Upper lobe of left lung (tissue), 6 donors: ENCODE measurements at regions not wholly inside any gene's neighbourhood (a gene's known extent, or its start where the extent isn't known, plus 50 kb on each side); places are given as distances from the start of the nearest gene placed in this dataset.
"Not testable (repeated sequence)": the region's sequence is repeated elsewhere in the genome, so short reads cannot be mapped to it uniquely, and the experiment has no call there.

ENCODE experiments used
- ATAC-seq, 2 donors: fragments of 200-7000 bp; cut with Tn5 transposase; one replicate each; pipeline ENCODE4 v1.9.1; 2022; ENCODE audit warnings: mild to moderate bottlenecking in 2 of 2, moderate library complexity in 2 of 2; ENCODE audit not compliant: low FRiP score in 2 of 2
- DNase-seq, 2 donors: peaks; one replicate each; pipeline ENCODE4 v3.0.0-alpha.2; 2019 to 2020
- H3K27ac ChIP-seq, 4 donors: fragments of 200-600 bp; sonication (generic); one replicate each; pipeline ENCODE4 v1.5.1; 2016 to 2019
- H3K27me3 ChIP-seq, 4 donors: fragments of 200-600 bp; sonication (generic); one replicate each; pipeline ENCODE4 v1.5.1; 2017 to 2019
- H3K36me3 ChIP-seq, 4 donors: fragments of 200-600 bp; sonication (generic); one replicate each; pipeline ENCODE4 v1.5.1; 2016 to 2019
- H3K4me1 ChIP-seq, 4 donors: fragments of 200-600 bp; sonication (generic); one replicate each; pipeline ENCODE4 v1.5.1; 2018 to 2019
- H3K4me3 ChIP-seq, 4 donors: fragments of 200-600 bp; sonication (generic); one replicate each; pipeline ENCODE4 v1.5.1; 2017 to 2019; ENCODE audit warnings: mild to moderate bottlenecking in 2 of 4, moderate library complexity in 1 of 4
- H3K9me3 ChIP-seq, 4 donors: fragments of 200-600 bp; sonication (generic); one replicate each; pipeline ENCODE4 v1.5.1; 2018 to 2019
- CTCF ChIP-seq, 6 experiments: fragments of 450-650 bp in 4 of 6; fragments of 200-600 bp in 2 of 6; sonication (generic) in 2 of 6; IDR thresholded peaks; one replicate each; pipeline ENCODE4 v1.5.1; 2016 to 2019; ENCODE audit warnings: antibody characterized with exemption in 6 of 6
- EP300 ChIP-seq, 4 donors: sonication (generic); formaldehyde crosslinking; IDR thresholded peaks; one replicate each; pipeline ENCODE4 v1.5.1; 2017; ENCODE audit warnings: antibody characterized with exemption in 4 of 4, control low read depth in 2 of 4
- POLR2A ChIP-seq, 4 donors: fragments of 450-650 bp; IDR thresholded peaks; one replicate each; pipeline ENCODE4 v1.5.1; 2016 to 2017; ENCODE audit warnings: antibody characterized with exemption in 4 of 4, mild to moderate bottlenecking in 2 of 4
- POLR2AphosphoS5 ChIP-seq, 2 donors: sonication (generic); formaldehyde crosslinking; IDR thresholded peaks; one replicate each; pipeline ENCODE4 v1.5.1; 2017; ENCODE audit warnings: antibody characterized with exemption in 2 of 2
- WGBS, 2 donors: methylation state at CpG; one replicate each; pipeline ENCODE4 v1.1.5; 2017 to 2018; 5-methylcytosine and 5-hydroxymethylcytosine counted together
- donor health status: DM: no; HTN: no; CAD: no; lungs with moderate emphysema.
- donor health status: DM: no; HTN: yes; CAD: no; lungs with severe emphysema.

GRCh38 chrX:55356609-55357008 is 91.9 kb upstream of the PAGE3 start:
- no peak for TF ChIP-seq POLR2AphosphoS5 (IDR thresholded peaks at IDR 0.05)
- no peak for TF ChIP-seq CTCF (IDR thresholded peaks at IDR 0.05)
- no peak for TF ChIP-seq POLR2A (IDR thresholded peaks at IDR 0.05)
- TF ChIP-seq EP300 (IDR thresholded peaks at IDR 0.05): no peak
- H3K4me3 ChIP-seq: no peak overlapping the region
- H3K4me1 ChIP-seq: no peaks in the 10 kb centered on the region
- H3K27me3 ChIP-seq: no peaks in the 10 kb centered on the region
- 58% methylated on average over 6 of the region's 6 CpGs; no CpG with 5 or more reads in 1 of the 2 donors for WGBS, 2 donors
- H3K27ac ChIP-seq: no peak overlapping the region
- H3K9me3 ChIP-seq: peaks cover 0 to 7% (median 0%) of the 10 kb centered on the region in 4 donors
- H3K36me3 ChIP-seq: no peaks in the 10 kb centered on the region
- ATAC-seq (peak in 1 of 2 donors; percentile 65), DNase-seq (no peak)

- Histone ChIP-seq H3K4me3 (no peak overlapping the region), H3K27ac (no peak overlapping the region), H3K27me3 (no peaks in the 10 kb centered on the region), H3K9me3 (peaks cover 0 to 11% (median 0%) of the 10 kb centered on the region in 4 donors), H3K4me1 (no peaks in the 10 kb centered on the region), H3K36me3 (no peaks in the 10 kb centered on the region)
- DNase-seq (no peak), ATAC-seq (no peak)
- TF ChIP-seq CTCF (IDR thresholded peaks at IDR 0.05): no peak
- no peak for TF ChIP-seq EP300 (IDR thresholded peaks at IDR 0.05)
- no peak for TF ChIP-seq POLR2A (IDR thresholded peaks at IDR 0.05)
- TF ChIP-seq POLR2AphosphoS5 (IDR thresholded peaks at IDR 0.05): no peak
- 40 to 79% methylated on average over 1 of the region's 1 CpG for WGBS, 2 donors
These were observed 92.5 kb upstream of the PAGE3 start for GRCh38 chrX:55357236-55357635.

- peaks cover 0 to 2% (median 0%) of the 10 kb centered on the region in 4 donors for H3K9me3 ChIP-seq
- H3K27me3 ChIP-seq: peaks cover 0 to 3% (median 0%) of the 10 kb centered on the region in 4 donors
- no peaks in the 10 kb centered on the region for H3K36me3 ChIP-seq
- H3K4me3 ChIP-seq: no peak overlapping the region
- ATAC-seq (peak in 1 of 2 donors; percentile 34), DNase-seq (no peak)
- no peak overlapping the region for H3K27ac ChIP-seq
- no peaks in the 10 kb centered on the region for H3K4me1 ChIP-seq
- no peak for TF ChIP-seq EP300 (IDR thresholded peaks at IDR 0.05)
- TF ChIP-seq POLR2AphosphoS5 (IDR thresholded peaks at IDR 0.05): no peak
- no peak for TF ChIP-seq POLR2A (IDR thresholded peaks at IDR 0.05)
- no peak for TF ChIP-seq CTCF (IDR thresholded peaks at IDR 0.05)
- 83 to 100% methylated on average over 1 to 3 of the region's 3 CpGs for WGBS, 2 donors
These were observed 72.5 kb upstream of the MAGEH1 start for GRCh38 chrX:55379396-55379795.

GRCh38 chrX:55389376-55389775 is 62.6 kb upstream of the MAGEH1 start:
- Histone ChIP-seq H3K27ac (no peak overlapping the region), H3K36me3 (no peaks in the 10 kb centered on the region), H3K27me3 (no peaks in the 10 kb centered on the region), H3K4me1 (no peaks in the 10 kb centered on the region), H3K4me3 (no peak overlapping the region), H3K9me3 (peaks cover 0 to 2% (median 0%) of the 10 kb centered on the region in 4 donors)
- 79% methylated on average over 3 of the region's 3 CpGs; no CpG with 5 or more reads in 1 of the 2 donors for WGBS, 2 donors
- TF ChIP-seq POLR2AphosphoS5 (IDR thresholded peaks at IDR 0.05) (no peak), POLR2A (IDR thresholded peaks at IDR 0.05) (no peak), EP300 (IDR thresholded peaks at IDR 0.05) (no peak), CTCF (IDR thresholded peaks at IDR 0.05) (no peak)
- DNase-seq: no peak
- no peak for ATAC-seq

- H3K36me3 ChIP-seq, H3K27ac ChIP-seq, H3K27me3 ChIP-seq, H3K9me3 ChIP-seq, ATAC-seq, H3K4me3 ChIP-seq, H3K4me1 ChIP-seq, DNase-seq: not testable (repeated sequence)
- 10 to 51% methylated on average over 2 to 4 of the region's 4 CpGs for WGBS, 2 donors
These were observed 55.1 kb upstream of the MAGEH1 start for GRCh38 chrX:55396836-55397235.
